Endothelial cell (in vitro differentiated cells): ENCODE measurements at regions not wholly inside any gene's neighbourhood (a gene's known extent, or its start where the extent isn't known, plus 50 kb on each side); places are given as distances from the start of the nearest gene placed in this dataset.

Experiments used
- DNase-seq: peaks from one replicate; pipeline ENCODE4 v3.0.0; 2021; ENCODE audit warnings: low spot score
- H3K27ac Mint-ChIP-seq: one replicate; pipeline ENCODE4 v1.8.0; 2021; ENCODE audit warnings: mixed read lengths, inconsistent platforms; ENCODE audit not compliant: unreplicated experiment
- H3K27me3 Mint-ChIP-seq: one replicate; pipeline ENCODE4 v1.8.0; 2021; ENCODE audit warnings: mild to moderate bottlenecking, moderate library complexity, mixed read lengths, inconsistent platforms; ENCODE audit not compliant: unreplicated experiment
- H3K36me3 Mint-ChIP-seq: one replicate; pipeline ENCODE4 v1.8.0; 2021; ENCODE audit warnings: mild to moderate bottlenecking, low read depth, mixed read lengths, inconsistent platforms; ENCODE audit not compliant: unreplicated experiment
- H3K4me1 Mint-ChIP-seq: one replicate; pipeline ENCODE4 v1.8.0; 2021; ENCODE audit warnings: mild to moderate bottlenecking, mixed read lengths, inconsistent platforms; ENCODE audit not compliant: unreplicated experiment
- H3K4me3 Mint-ChIP-seq: one replicate; pipeline ENCODE4 v1.8.0; 2021; ENCODE audit warnings: mild to moderate bottlenecking, mixed read lengths, inconsistent platforms; ENCODE audit not compliant: unreplicated experiment
- H3K9me3 Mint-ChIP-seq: one replicate; pipeline ENCODE4 v1.8.0; 2021; ENCODE audit warnings: mixed read lengths, inconsistent platforms; ENCODE audit not compliant: unreplicated experiment
- CTCF ChIP-seq: fragments of 200-600 bp; sonication (generic); IDR thresholded peaks from one replicate; pipeline ENCODE4 v1.5.0; 2021; ENCODE audit warnings: antibody characterized with exemption; ENCODE audit not compliant: unreplicated experiment

GRCh38 chr10:94052866-94053791 lies 59.4 kb downstream of the PLCE1 start:
- H3K4me3 Mint-ChIP-seq: no peak overlapping the region
- no peaks in the 10 kb centered on the region for H3K27me3 Mint-ChIP-seq
- no peaks in the 10 kb centered on the region for H3K9me3 Mint-ChIP-seq
- DNase-seq: no peak
- H3K27ac Mint-ChIP-seq: no peak overlapping the region
- no peaks in the 10 kb centered on the region for H3K36me3 Mint-ChIP-seq
- H3K4me1 Mint-ChIP-seq: no peaks in the 10 kb centered on the region
- no peak for TF ChIP-seq CTCF

- TF ChIP-seq CTCF: no peak
- H3K27me3 Mint-ChIP-seq: no peaks in the 10 kb centered on the region
- H3K36me3 Mint-ChIP-seq: no peaks in the 10 kb centered on the region
- no peak for DNase-seq
- H3K4me1 Mint-ChIP-seq: no peaks in the 10 kb centered on the region
- no peak overlapping the region for H3K27ac Mint-ChIP-seq
- H3K9me3 Mint-ChIP-seq: no peaks in the 10 kb centered on the region
- H3K4me3 Mint-ChIP-seq: no peak overlapping the region
Observed at GRCh38 chr10:94059178-94059883, 65.6 kb downstream of the PLCE1 start.

GRCh38 chr10:94061026-94061425 lies 67.3 kb downstream of the PLCE1 start:
- Mint-ChIP-seq H3K4me3 (no peak overlapping the region), H3K27me3 (no peaks in the 10 kb centered on the region), H3K9me3 (no peaks in the 10 kb centered on the region), H3K27ac (no peak overlapping the region), H3K4me1 (no peaks in the 10 kb centered on the region), H3K36me3 (no peaks in the 10 kb centered on the region)
- DNase-seq: no peak
- TF ChIP-seq CTCF: no peak

- Mint-ChIP-seq H3K27me3 (no peaks in the 10 kb centered on the region), H3K4me1 (peaks cover 7% of the 10 kb centered on the region), H3K36me3 (no peaks in the 10 kb centered on the region), H3K27ac (no peak overlapping the region), H3K9me3 (no peaks in the 10 kb centered on the region), H3K4me3 (no peak overlapping the region)
- DNase-seq: no peak
- no peak for TF ChIP-seq CTCF
Observed at GRCh38 chr10:94062611-94063010, 68.9 kb downstream of the PLCE1 start.

GRCh38 chr10:94065362-94065761 lies 71.6 kb downstream of the PLCE1 start:
- no peaks in the 10 kb centered on the region for H3K36me3 Mint-ChIP-seq
- no peak for TF ChIP-seq CTCF

More at GRCh38 chr10:94065362-94065761, 71.6 kb downstream of the PLCE1 start:
- H3K4me3 Mint-ChIP-seq: no peak overlapping the region
- peaks cover 7% of the 10 kb centered on the region for H3K4me1 Mint-ChIP-seq
- no peak for DNase-seq
- H3K9me3 Mint-ChIP-seq: no peaks in the 10 kb centered on the region
- no peak overlapping the region for H3K27ac Mint-ChIP-seq
- H3K27me3 Mint-ChIP-seq: no peaks in the 10 kb centered on the region
